OCI-LY3 (cell line): ENCODE measurements at regions not wholly inside any gene's neighbourhood (a gene's known extent, or its start where the extent isn't known, plus 50 kb on each side); places are given as distances from the start of the nearest gene placed in this dataset.

Experiments
- H2AFZ ChIP-seq: fragments of 200-600, 300-600 bp; shearing (Covaris generic); 2 replicates; pipeline ENCODE4 v1.6.0; 2014; ENCODE audit warnings: antibody characterized with exemption, low read depth, low read length
- H3K27ac ChIP-seq: fragments of 200-600, 300-600 bp; sonication (generic); 2 replicates; pipeline ENCODE4 v1.5.1; 2014; ENCODE audit warnings: mild to moderate bottlenecking, low read length, moderate library complexity, mixed read lengths
- H3K27me3 ChIP-seq: fragments of 200-600, 300-600 bp; sonication (generic); 2 replicates; pipeline ENCODE4 v1.6.1; 2014; ENCODE audit warnings: low read depth, low read length, mixed read lengths
- H3K36me3 ChIP-seq: fragments of 200-600, 300-600 bp; sonication (generic); replicated peaks from 2 replicates; pipeline ENCODE3; 2014; ENCODE audit warnings: low read depth, low read length, mixed read lengths
- H3K4me1 ChIP-seq: fragments of 300-600, 200-600 bp; sonication (generic); 2 replicates; pipeline ENCODE4 v1.6.1; 2014; ENCODE audit warnings: low read length, mixed read lengths
- H3K4me2 ChIP-seq: fragments of 200-600, 300-600 bp; sonication (generic); 2 replicates; pipeline ENCODE4 v1.6.1; 2014; ENCODE audit warnings: low read length, mixed read lengths
- H3K4me3 ChIP-seq: fragments of 300-600, 200-600 bp; sonication (generic); 2 replicates; pipeline ENCODE4 v1.5.1; 2014; ENCODE audit warnings: antibody characterized with exemption, mild to moderate bottlenecking, low read length, moderate library complexity
- H3K79me2 ChIP-seq: fragments of 300-600, 200-600 bp; shearing (Covaris generic); 2 replicates; pipeline ENCODE4 v1.6.1; 2014; ENCODE audit warnings: mild to moderate bottlenecking, low read length, mixed read lengths
- H3K9ac ChIP-seq: fragments of 300-600, 200-600 bp; shearing (Covaris generic); 2 replicates; pipeline ENCODE4 v1.6.0; 2014; ENCODE audit warnings: mild to moderate bottlenecking, low read length, moderate library complexity
- H3K9me3 ChIP-seq: fragments of 200-600, 300-600 bp; shearing (Covaris generic); 2 replicates; pipeline ENCODE4 v1.6.1; 2014; ENCODE audit warnings: low read length, mixed read lengths; ENCODE audit not compliant: insufficient read depth
- H4K20me1 ChIP-seq: fragments of 200-600, 300-600 bp; sonication (generic); 2 replicates; pipeline ENCODE4 v1.6.1; 2016; ENCODE audit warnings: low read length, mixed read lengths; ENCODE audit not compliant: insufficient read depth
- CTCF ChIP-seq: fragments of 200-600, 300-600 bp; sonication (generic); IDR thresholded peaks from 2 replicates; pipeline ENCODE4 v1.5.1; 2014; ENCODE audit warnings: antibody characterized with exemption, low read length, low read depth
- EZH2phosphoT487 ChIP-seq: fragments of 200-600 bp; shearing (Covaris generic); IDR thresholded peaks from 2 replicates; pipeline ENCODE4 v1.6.1; 2018; ENCODE audit warnings: antibody characterized with exemption, mixed run types, low read depth

DNA sequence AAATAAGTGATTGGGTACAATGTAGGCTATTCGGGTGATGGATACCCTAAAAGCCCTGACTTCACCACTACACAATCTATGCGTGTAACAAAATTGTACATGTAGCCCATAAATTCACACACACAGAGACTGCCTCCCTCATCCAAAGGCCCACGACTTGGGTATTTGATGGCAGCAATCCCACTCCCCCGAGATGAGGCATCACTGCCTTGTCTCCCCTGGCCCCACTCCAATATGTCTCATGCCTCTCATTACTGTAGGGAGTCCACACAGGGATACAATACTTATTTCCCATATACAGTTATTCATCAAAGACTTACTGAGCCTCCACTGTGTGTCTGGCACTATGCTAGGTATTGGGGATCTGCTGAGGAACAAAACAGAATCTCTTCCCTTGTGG, 192.6 kb downstream of the CBLN1 start:
- H3K4me1 ChIP-seq = no peaks in the 10 kb centered on the region
- no peak overlapping the region for H3K4me2 ChIP-seq
- no peaks in the 10 kb centered on the region for H4K20me1 ChIP-seq
- no peak for TF ChIP-seq CTCF
- TF ChIP-seq EZH2phosphoT487 = no peak
- no peak overlapping the region for H3K4me3 ChIP-seq
- no peaks in the 10 kb centered on the region for H3K36me3 ChIP-seq
- peaks cover 4% of the 10 kb centered on the region; the same call in 1 of the 2 replicates for H3K9me3 ChIP-seq
- no peak overlapping the region for H2AFZ ChIP-seq
- H3K27ac ChIP-seq = no peak overlapping the region
- no peak overlapping the region for H3K9ac ChIP-seq
- H3K79me2 ChIP-seq = no peaks in the 10 kb centered on the region
- H3K27me3 ChIP-seq = no peaks in the 10 kb centered on the region

DNA sequence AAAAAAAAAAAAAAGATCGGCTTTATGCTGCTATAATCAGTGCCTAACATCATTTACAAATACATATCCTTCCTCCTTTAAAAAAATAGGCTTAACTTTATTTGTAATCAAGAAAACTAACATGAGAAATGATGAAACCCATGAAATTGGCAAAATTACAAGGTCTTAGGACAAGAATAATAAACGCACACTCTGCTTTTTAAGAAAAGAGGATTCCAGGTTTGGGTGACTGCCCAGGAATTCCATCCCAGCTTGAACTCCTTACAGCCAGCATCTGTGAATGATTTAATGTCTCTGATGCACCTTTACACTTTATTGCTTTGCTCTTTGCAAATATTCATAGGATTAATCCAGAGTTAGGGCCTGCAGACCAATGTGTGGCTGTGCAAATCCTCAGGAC, 196.0 kb downstream of the CBLN1 start:
- Histone ChIP-seq H3K4me2 (no peak overlapping the region), H3K79me2 (no peaks in the 10 kb centered on the region), H2AFZ (no peak overlapping the region), H3K9me3 (peaks cover 4% of the 10 kb centered on the region; the same call in 1 of the 2 replicates), H4K20me1 (no peaks in the 10 kb centered on the region), H3K9ac (no peak overlapping the region), H3K4me1 (no peaks in the 10 kb centered on the region), H3K4me3 (no peak overlapping the region), H3K36me3 (no peaks in the 10 kb centered on the region), H3K27ac (no peak overlapping the region), H3K27me3 (no peaks in the 10 kb centered on the region)
- TF ChIP-seq EZH2phosphoT487 (no peak), CTCF (no peak)

DNA sequence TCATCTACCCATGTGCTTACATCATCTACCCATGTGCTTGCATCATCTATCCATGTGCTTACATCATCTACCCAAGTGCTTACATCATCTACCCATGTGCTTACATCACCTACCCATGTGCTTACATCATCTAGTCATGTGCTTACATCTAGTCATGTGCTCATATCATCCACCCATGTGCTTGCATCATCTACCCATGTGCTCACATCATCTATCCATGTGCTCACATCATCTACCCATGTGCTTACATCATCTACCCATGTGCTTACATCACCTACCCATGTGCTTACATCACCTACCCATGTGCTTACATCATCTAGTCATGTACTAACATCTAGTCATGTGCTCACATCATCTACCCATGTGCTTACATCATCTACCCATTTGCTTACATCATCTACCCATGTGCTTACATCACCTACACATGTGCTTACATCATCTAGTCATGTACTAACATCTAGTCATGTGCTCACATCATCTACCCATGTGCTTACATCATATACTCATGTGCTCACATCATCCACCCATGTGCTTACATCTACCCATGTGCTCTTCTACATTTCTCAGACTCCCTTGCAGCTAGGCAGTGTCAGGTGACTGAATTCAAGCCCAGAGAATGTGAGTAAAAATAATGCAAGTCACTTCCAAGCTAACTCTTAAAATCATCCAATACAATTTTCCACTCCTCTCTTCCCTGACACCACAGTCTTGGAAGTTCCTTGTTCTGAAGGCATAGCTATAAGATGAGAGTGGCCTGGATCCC, 196.8 kb downstream of the CBLN1 start:
- Histone ChIP-seq H3K4me2 (no peak overlapping the region), H3K36me3 (no peaks in the 10 kb centered on the region), H4K20me1 (no peaks in the 10 kb centered on the region), H3K4me1 (no peaks in the 10 kb centered on the region), H3K9ac (no peak overlapping the region), H3K4me3 (no peak overlapping the region), H3K9me3 (peaks cover 4% of the 10 kb centered on the region; the same call in 1 of the 2 replicates), H2AFZ (no peak overlapping the region), H3K79me2 (no peaks in the 10 kb centered on the region), H3K27me3 (no peaks in the 10 kb centered on the region), H3K27ac (no peak overlapping the region)
- TF ChIP-seq CTCF (no peak), EZH2phosphoT487 (no peak)

- Histone ChIP-seq H3K4me3 (no peak overlapping the region), H3K9me3 (peaks cover 4% of the 10 kb centered on the region; the same call in 1 of the 2 replicates), H3K9ac (no peak overlapping the region), H3K27ac (no peak overlapping the region), H3K4me2 (no peak overlapping the region), H3K4me1 (no peaks in the 10 kb centered on the region), H3K79me2 (no peaks in the 10 kb centered on the region), H3K27me3 (no peaks in the 10 kb centered on the region), H2AFZ (no peak overlapping the region), H4K20me1 (no peaks in the 10 kb centered on the region), H3K36me3 (no peaks in the 10 kb centered on the region)
- TF ChIP-seq CTCF = no peak
- TF ChIP-seq EZH2phosphoT487 = no peak
These were observed 200.1 kb downstream of the CBLN1 start for GRCh38 chr16:49081554-49081953.
